ENCODE measurements at regions not wholly inside any gene's neighbourhood (a gene's known extent, or its start where the extent isn't known, plus 50 kb on each side); places are given as distances from the start of the nearest gene placed in this dataset.

- no peaks in the 10 kb centered on the region for H3K9me3 ChIP-seq (ENCODE audit: low read length)
- H3K4me1 ChIP-seq (ENCODE audit: insufficient read depth, low read length), result no peaks in the 10 kb centered on the region
- H3K79me2 ChIP-seq (ENCODE audit: low read length), result no peaks in the 10 kb centered on the region
- no peak overlapping the region for H3K9ac ChIP-seq (ENCODE audit: low read length)
- DNase-seq (no peak), ATAC-seq (no peak)
- H3K4me2 ChIP-seq (ENCODE audit: low read length), result no peak overlapping the region
- no TSS peak for BruUV-seq (replicated peaks)
- ChIA-PET CTCF (no interaction called here), POLR2A (ENCODE audit: unreplicated experiment) (no interaction called here)
- TF ChIP-seq EZH2 (IDR thresholded peaks at IDR 0.05; ENCODE audit: low read length, unreplicated experiment) (no peak), EZH2phosphoT487 (IDR thresholded peaks at IDR 0.05; ENCODE audit: borderline replicate concordance, low read length) (no peak)
- H2AFZ ChIP-seq (ENCODE audit: low read length), result no peak overlapping the region
- no peaks in the 10 kb centered on the region for H3F3A ChIP-seq (ENCODE audit: low read length, unreplicated experiment)
- no peaks in the 10 kb centered on the region for H3K9me2 ChIP-seq (replicated peaks; ENCODE audit: low read length)
- no peaks in the 10 kb centered on the region for H3K27me3 ChIP-seq (ENCODE audit: low read length)
- intact Hi-C loops (cut with micrococcal nuclease), result no loop called here
- no peaks in the 10 kb centered on the region for H3K36me3 ChIP-seq (ENCODE audit: low read depth, low read length)
- no peak overlapping the region for H3K4me3 ChIP-seq (ENCODE audit: low read length)
- no peak overlapping the region for H3K27ac ChIP-seq (ENCODE audit: low read length)
- H4K20me1 ChIP-seq (ENCODE audit: low read length), result no peaks in the 10 kb centered on the region
These were observed 286.0 kb downstream of the ADGB start for GRCh38 chr6:146884728-146885127.

DNA sequence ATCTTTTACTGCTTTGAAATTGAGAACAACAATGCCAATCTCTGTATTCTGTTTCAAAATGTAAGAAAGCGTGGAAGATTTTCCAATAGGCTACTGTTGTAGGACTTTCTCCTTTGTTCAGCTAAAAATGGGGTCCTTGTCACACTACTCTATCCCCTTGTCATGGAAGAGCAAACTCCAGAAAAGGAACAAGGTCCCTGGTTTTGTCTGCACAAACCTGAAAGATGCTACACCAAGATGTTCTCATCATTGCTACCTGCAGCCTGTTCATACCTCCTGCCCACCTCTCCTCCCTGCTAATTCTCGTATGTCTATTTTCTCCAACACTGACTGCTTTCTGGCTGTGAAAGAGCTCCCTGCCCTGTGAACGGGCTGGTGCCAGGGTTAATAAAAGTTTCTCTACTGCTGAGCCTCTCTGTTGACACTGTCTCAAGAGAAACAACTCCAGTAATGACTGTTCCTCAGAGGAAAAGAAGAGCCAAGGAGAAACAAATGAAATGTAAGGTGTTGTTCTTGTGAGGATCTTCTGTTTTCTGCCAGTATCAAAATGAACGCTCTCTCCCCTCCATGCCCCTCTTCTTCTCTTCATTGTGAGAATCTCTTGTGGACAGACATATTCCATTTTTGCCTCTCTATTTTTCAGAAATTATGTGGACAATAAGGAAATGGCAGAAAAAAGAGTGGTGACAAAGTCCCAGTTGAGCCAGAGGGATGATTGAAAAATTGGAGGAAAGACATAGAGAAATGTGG, 287.1 kb downstream of the ADGB start:
- Histone ChIP-seq H3K9me3 (ENCODE audit: low read length) (no peaks in the 10 kb centered on the region), H4K20me1 (ENCODE audit: low read length) (no peaks in the 10 kb centered on the region), H3K4me3 (ENCODE audit: low read length) (no peak overlapping the region), H3K27ac (ENCODE audit: low read length) (no peak overlapping the region), H3K9ac (ENCODE audit: low read length) (no peak overlapping the region), H3K36me3 (ENCODE audit: low read depth, low read length) (no peaks in the 10 kb centered on the region), H2AFZ (ENCODE audit: low read length) (no peak overlapping the region), H3F3A (ENCODE audit: low read length, unreplicated experiment) (no peaks in the 10 kb centered on the region), H3K4me1 (ENCODE audit: insufficient read depth, low read length) (no peaks in the 10 kb centered on the region), H3K79me2 (ENCODE audit: low read length) (no peaks in the 10 kb centered on the region), H3K27me3 (ENCODE audit: low read length) (no peaks in the 10 kb centered on the region), H3K4me2 (ENCODE audit: low read length) (no peak overlapping the region), H3K9me2 (replicated peaks; ENCODE audit: low read length) (no peaks in the 10 kb centered on the region)
- TF ChIP-seq, protein P1, sequence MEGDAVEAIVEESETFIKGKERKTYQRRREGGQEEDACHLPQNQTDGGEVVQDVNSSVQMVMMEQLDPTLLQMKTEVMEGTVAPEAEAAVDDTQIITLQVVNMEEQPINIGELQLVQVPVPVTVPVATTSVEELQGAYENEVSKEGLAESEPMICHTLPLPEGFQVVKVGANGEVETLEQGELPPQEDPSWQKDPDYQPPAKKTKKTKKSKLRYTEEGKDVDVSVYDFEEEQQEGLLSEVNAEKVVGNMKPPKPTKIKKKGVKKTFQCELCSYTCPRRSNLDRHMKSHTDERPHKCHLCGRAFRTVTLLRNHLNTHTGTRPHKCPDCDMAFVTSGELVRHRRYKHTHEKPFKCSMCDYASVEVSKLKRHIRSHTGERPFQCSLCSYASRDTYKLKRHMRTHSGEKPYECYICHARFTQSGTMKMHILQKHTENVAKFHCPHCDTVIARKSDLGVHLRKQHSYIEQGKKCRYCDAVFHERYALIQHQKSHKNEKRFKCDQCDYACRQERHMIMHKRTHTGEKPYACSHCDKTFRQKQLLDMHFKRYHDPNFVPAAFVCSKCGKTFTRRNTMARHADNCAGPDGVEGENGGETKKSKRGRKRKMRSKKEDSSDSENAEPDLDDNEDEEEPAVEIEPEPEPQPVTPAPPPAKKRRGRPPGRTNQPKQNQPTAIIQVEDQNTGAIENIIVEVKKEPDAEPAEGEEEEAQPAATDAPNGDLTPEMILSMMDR (conservative IDR thresholded peaks at IDR 0.05; ENCODE audit: low read depth, low read length), result no peak
- TF ChIP-seq EZH2 (IDR thresholded peaks at IDR 0.05; ENCODE audit: low read length, unreplicated experiment), result no peak
- TF ChIP-seq EZH2phosphoT487 (IDR thresholded peaks at IDR 0.05; ENCODE audit: borderline replicate concordance, low read length), result no peak
- DNase-seq (no peak), ATAC-seq (no peak)
- BruUV-seq (replicated peaks), result no TSS peak
- intact Hi-C loops (cut with micrococcal nuclease), result no loop called here
- POLR2A ChIA-PET (ENCODE audit: unreplicated experiment), result no interaction called here
- CTCF ChIA-PET, result no interaction called here

GRCh38 chr6:146886587-146887446, 288.0 kb downstream of the ADGB start:
- H3K36me3 ChIP-seq (ENCODE audit: low read depth, low read length), result no peaks in the 10 kb centered on the region
- H3K9me3 ChIP-seq (ENCODE audit: low read length), result no peaks in the 10 kb centered on the region
- no peaks in the 10 kb centered on the region for H3K9me2 ChIP-seq (replicated peaks; ENCODE audit: low read length)
- H3K4me3 ChIP-seq (ENCODE audit: low read length), result no peak overlapping the region
- BruUV-seq (replicated peaks), result no TSS peak
- no peak overlapping the region for H3K27ac ChIP-seq (ENCODE audit: low read length)
- DNase-seq (no peak), ATAC-seq (no peak)
- no peaks in the 10 kb centered on the region for H3K79me2 ChIP-seq (ENCODE audit: low read length)
- H3F3A ChIP-seq (ENCODE audit: low read length, unreplicated experiment), result no peaks in the 10 kb centered on the region
- no peak overlapping the region for H3K9ac ChIP-seq (ENCODE audit: low read length)
- ChIA-PET POLR2A (ENCODE audit: unreplicated experiment) (no interaction called here), CTCF (no interaction called here)
- no peaks in the 10 kb centered on the region for H4K20me1 ChIP-seq (ENCODE audit: low read length)
- H2AFZ ChIP-seq (ENCODE audit: low read length), result no peak overlapping the region
- H3K4me1 ChIP-seq (ENCODE audit: insufficient read depth, low read length), result no peaks in the 10 kb centered on the region
- intact Hi-C loops (cut with micrococcal nuclease), result no loop called here
- no peaks in the 10 kb centered on the region for H3K27me3 ChIP-seq (ENCODE audit: low read length)
- no peak overlapping the region for H3K4me2 ChIP-seq (ENCODE audit: low read length)
- TF ChIP-seq, protein P1 (conservative IDR thresholded peaks at IDR 0.05; ENCODE audit: low read depth, low read length), result no peak

Measured in PC-3 (cell line).